Uterus (tissue), 2 donors: ENCODE measurements at regions not wholly inside any gene's neighbourhood (a gene's known extent, or its start where the extent isn't known, plus 50 kb on each side); places are given as distances from the start of the nearest gene placed in this dataset.

ENCODE experiments used
- CTCF ChIP-seq, 4 experiments: fragments of 200-600 bp in 2 of 4; fragments of 450-650 bp in 2 of 4; sonication (generic) in 2 of 4; IDR thresholded peaks; one replicate each; pipeline ENCODE4 v1.5.1; 2016 to 2019; ENCODE audit warnings: antibody characterized with exemption in 4 of 4, mild to moderate bottlenecking in 2 of 4, moderate library complexity in 1 of 4
- POLR2A ChIP-seq, 2 donors: fragments of 450-650 bp; IDR thresholded peaks; one replicate each; pipeline ENCODE4 v1.6.1; 2016; ENCODE audit warnings: antibody characterized with exemption in 2 of 2, mild to moderate bottlenecking in 1 of 2, moderate library complexity in 1 of 2

GRCh38 chr1:104029456-104029970 is 279.8 kb downstream of the AMY1C start:
- TF ChIP-seq CTCF (IDR thresholded peaks at IDR 0.05) (no peak), POLR2A (IDR thresholded peaks at IDR 0.05) (no peak)
